H1 (cell line): ENCODE measurements at regions not wholly inside any gene's neighbourhood (a gene's known extent, or its start where the extent isn't known, plus 50 kb on each side); places are given as distances from the start of the nearest gene placed in this dataset.

Experiments used
- CBX5 ChIP-seq: fragments of 300-800, 300-1000 bp; sonication (generic); IDR thresholded peaks from 2 replicates; pipeline ENCODE4 v1.7.1; 2016; ENCODE audit warnings: antibody characterized with exemption, low read length, low read depth
- GABPA ChIP-seq: IDR thresholded peaks from 2 replicates; pipeline ENCODE4 v1.6.1; 2011; ENCODE audit warnings: mild to moderate bottlenecking, low read length, moderate library complexity, borderline replicate concordance; ENCODE audit not compliant: insufficient read depth
- RBBP5 ChIP-seq: IDR thresholded peaks from 2 replicates; pipeline ENCODE4 v1.7.1; 2012; ENCODE audit warnings: low read depth, mild to moderate bottlenecking, inconsistent platforms, low read length, moderate library complexity, borderline replicate concordance
- TEAD4 ChIP-seq: IDR thresholded peaks from 2 replicates; pipeline ENCODE4 v1.6.1; 2012; ENCODE audit warnings: low read depth, low read length, inconsistent platforms, mixed read lengths
- TF ChIP-seq, protein P1 (sequence below): IDR thresholded peaks from 2 replicates; pipeline ENCODE4 v1.6.1; 2012; ENCODE audit warnings: inconsistent platforms

DNA sequence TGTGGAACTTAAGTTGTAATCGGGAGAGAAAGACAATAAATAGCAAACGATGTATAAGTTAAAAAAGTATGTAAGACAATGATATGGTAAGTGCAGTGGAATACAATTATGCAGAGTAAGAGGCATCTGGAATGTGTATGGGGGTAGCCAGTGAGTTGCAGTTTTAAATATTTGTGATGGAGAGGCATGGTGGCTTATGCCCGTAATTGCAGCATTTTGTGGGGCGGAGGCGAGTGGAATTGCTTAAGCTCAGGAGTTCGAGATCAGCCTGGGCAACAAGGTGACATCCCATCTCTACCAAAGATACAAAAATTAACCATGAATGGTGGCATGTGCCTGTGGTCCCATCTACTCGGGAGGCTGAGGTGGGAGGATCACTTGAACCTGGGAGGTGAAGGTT is 52.5 kb upstream of the WDFY3 start (continued):
- TF ChIP-seq, protein P1, sequence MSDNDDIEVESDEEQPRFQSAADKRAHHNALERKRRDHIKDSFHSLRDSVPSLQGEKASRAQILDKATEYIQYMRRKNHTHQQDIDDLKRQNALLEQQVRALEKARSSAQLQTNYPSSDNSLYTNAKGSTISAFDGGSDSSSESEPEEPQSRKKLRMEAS, result no peak
- no peak for TF ChIP-seq CBX5
- TF ChIP-seq GABPA, result no peak
- TF ChIP-seq RBBP5, result no peak
- TF ChIP-seq TEAD4, result no peak
